Heart left ventricle (tissue), 13 donors: ENCODE measurements at regions not wholly inside any gene's neighbourhood (a gene's known extent, or its start where the extent isn't known, plus 50 kb on each side); places are given as distances from the start of the nearest gene placed in this dataset.

Experiments
- CTCF ChIP-seq, 12 donors: fragments of 200-600 bp; sonication (generic) in 4 of 12; IDR thresholded peaks; one replicate each; pipeline versions ENCODE4 v1.5.0 to v1.8.0; 2018 to 2022; ENCODE audit warnings: antibody characterized with exemption in 12 of 12, mild to moderate bottlenecking in 5 of 12
- POLR2A ChIP-seq, 2 donors: fragments of 450-650 bp; IDR thresholded peaks; one replicate each; pipeline ENCODE4 v1.6.1; 2017; ENCODE audit warnings: antibody characterized with exemption in 2 of 2, mild to moderate bottlenecking in 2 of 2, moderate library complexity in 2 of 2
- donor health status: ischemic (EF 13 %, LVEDD 7.1; RV severe dilation, severe dysfunction).
- donor health status: DM: no; HTN: yes; CAD: no.
- donor health status: DM: no; HTN: no; CAD: no.
- donor health status: ischemic (EF 25% LVEDD 6.9; RV normal size, moderate dysfunction).
- donor health status: ischemic (EF 25% LVEDD 5.7; RV mildly dilated, moderate dysfunction).
- donor health status: ischemic (EF 35%, LVEDD 5.7; RV mildly dilated, moderate dysfunction).
- donor health status: nonischemic (EF 11% LVEDD 7.7; RV severe dilation, severe dysfunction).
- donor health status: DM: yes; HTN: yes; CAD: no.
- donor health status: PGD.
- donor health status: ischemic (EF 29% LVEDD 5.4; RV normal size, mild dysfunction).
- donor health status: nonischemic (EF 23%, LVEDD 6.1; RV moderate dilation, normal function).

- no peak for TF ChIP-seq CTCF (IDR thresholded peaks at IDR 0.05)
- no peak for TF ChIP-seq POLR2A (IDR thresholded peaks at IDR 0.05)
Measured at GRCh38 chr18:71008257-71008656, 719.4 kb downstream of the SOCS6 start.
